CD4-positive, alpha-beta T cell (primary cell): ENCODE measurements at regions not wholly inside any gene's neighbourhood (a gene's known extent, or its start where the extent isn't known, plus 50 kb on each side); places are given as distances from the start of the nearest gene placed in this dataset.

ENCODE experiments used
- ATAC-seq: fragments of 200-7000 bp; cut with Tn5 transposase; one replicate; pipeline ENCODE4 v1.10.0; 2022; ENCODE audit warnings: mild to moderate bottlenecking; ENCODE audit not compliant: poor library complexity
- CTCF ChIA-PET: fragments of 350-600 bp; sonication (Branson Sonifier 250); formaldehyde crosslinking; loops from one replicate; lab custom pipeline; 2021; ENCODE audit warnings: antibody characterized with exemption, inconsistent platforms; lab: Charles Lee
- POLR2A ChIA-PET: fragments of 350-600 bp; sonication (Branson Sonifier 250); formaldehyde crosslinking; loops from one replicate; lab custom pipeline; 2021; ENCODE audit warnings: antibody characterized with exemption, inconsistent platforms; lab: Charles Lee
- DNase-seq, 14 experiments: peaks; one replicate each; pipeline ENCODE4 v3.0.0-alpha.2; 2013 to 2020; ENCODE audit warnings: mixed read lengths in 2 of 14
- H3K27ac ChIP-seq, 2 donors: one replicate each; pipeline versions ENCODE4 v1.5.1 to v1.7.0; 2013; ENCODE audit warnings: low read length in 2 of 2, low read depth in 1 of 2, mild to moderate bottlenecking in 1 of 2
- H3K27me3 ChIP-seq, 2 experiments: 1 replicate in 1 of 2; 2 replicates in 1 of 2; pipeline versions ENCODE4 v1.6.1 to v1.7.0; 2013; ENCODE audit warnings: low read length in 2 of 2, control low read depth in 1 of 2, mild to moderate bottlenecking in 1 of 2, moderate library complexity in 1 of 2; ENCODE audit not compliant: insufficient read depth in 2 of 2, control insufficient read depth in 1 of 2
- H3K36me3 ChIP-seq: one replicate; pipeline ENCODE4 v1.6.1; 2013; ENCODE audit warnings: low read length, control low read depth; ENCODE audit not compliant: insufficient read depth
- H3K4me1 ChIP-seq: one replicate; pipeline ENCODE4 v1.6.1; 2013; ENCODE audit warnings: low read length, control low read depth; ENCODE audit not compliant: insufficient read depth
- H3K4me3 ChIP-seq: one replicate; pipeline ENCODE4 v1.5.1; 2013; ENCODE audit warnings: mild to moderate bottlenecking, low read length, moderate library complexity
- H3K9me3 ChIP-seq, 2 experiments: 1 replicate in 1 of 2; 2 replicates in 1 of 2; pipeline versions ENCODE4 v1.6.1 to v1.7.0; 2013; ENCODE audit warnings: low read length in 2 of 2, mild to moderate bottlenecking in 2 of 2, control low read depth in 1 of 2, moderate library complexity in 1 of 2; ENCODE audit not compliant: control insufficient read depth in 1 of 2, insufficient read depth in 1 of 2
- H3K27ac Mint-ChIP-seq: one replicate; pipeline ENCODE4 v1.8.0; 2020; ENCODE audit warnings: mixed read lengths
- H3K27me3 Mint-ChIP-seq: one replicate; pipeline ENCODE4 v1.8.0; 2021; ENCODE audit warnings: mixed read lengths
- H3K36me3 Mint-ChIP-seq: one replicate; pipeline ENCODE4 v1.8.0; 2021; ENCODE audit warnings: low read depth, mixed read lengths
- H3K4me1 Mint-ChIP-seq: one replicate; pipeline ENCODE4 v1.8.0; 2021; ENCODE audit warnings: low read depth, mixed read lengths
- H3K4me3 Mint-ChIP-seq: one replicate; pipeline ENCODE4 v1.8.0; 2020; ENCODE audit warnings: mild to moderate bottlenecking, mixed read lengths
- H3K9me3 Mint-ChIP-seq: one replicate; pipeline ENCODE4 v1.8.0; 2020; ENCODE audit warnings: mixed read lengths
- intact Hi-C, 2 experiments: fragments of 100-400 bp; cut with DNase I in 1 of 2; cut with micrococcal nuclease in 1 of 2; formaldehyde crosslinking; loops; one replicate each; pipeline versions ENCODE4 v1.15.1 to v1.9.0; 2023 to 2025; cut with DNase I, micrococcal nuclease
- TF ChIP-seq, protein P1 (sequence below): fragments of 200-600 bp; IDR thresholded peaks from one replicate; pipeline ENCODE4 v1.8.0; 2022; ENCODE audit warnings: antibody characterized with exemption, mild to moderate bottlenecking

GRCh38 chr6:62465206-62465605, 179.2 kb upstream of the KHDRBS2 start:
- no peaks in the 10 kb centered on the region for H3K4me1 ChIP-seq
- DNase-seq (no peak), ATAC-seq (no peak)
- H3K4me3 Mint-ChIP-seq, result no peak overlapping the region
- intact Hi-C loops, result no loop called here
- no peak overlapping the region for H3K4me3 ChIP-seq
- H3K9me3 Mint-ChIP-seq, result peaks cover 7% of the 10 kb centered on the region
- POLR2A ChIA-PET, result no interaction called here
- no peaks in the 10 kb centered on the region for H3K27me3 ChIP-seq
- no peaks in the 10 kb centered on the region for H3K4me1 Mint-ChIP-seq
- H3K27me3 Mint-ChIP-seq, result no peaks in the 10 kb centered on the region
- TF ChIP-seq, protein P1, sequence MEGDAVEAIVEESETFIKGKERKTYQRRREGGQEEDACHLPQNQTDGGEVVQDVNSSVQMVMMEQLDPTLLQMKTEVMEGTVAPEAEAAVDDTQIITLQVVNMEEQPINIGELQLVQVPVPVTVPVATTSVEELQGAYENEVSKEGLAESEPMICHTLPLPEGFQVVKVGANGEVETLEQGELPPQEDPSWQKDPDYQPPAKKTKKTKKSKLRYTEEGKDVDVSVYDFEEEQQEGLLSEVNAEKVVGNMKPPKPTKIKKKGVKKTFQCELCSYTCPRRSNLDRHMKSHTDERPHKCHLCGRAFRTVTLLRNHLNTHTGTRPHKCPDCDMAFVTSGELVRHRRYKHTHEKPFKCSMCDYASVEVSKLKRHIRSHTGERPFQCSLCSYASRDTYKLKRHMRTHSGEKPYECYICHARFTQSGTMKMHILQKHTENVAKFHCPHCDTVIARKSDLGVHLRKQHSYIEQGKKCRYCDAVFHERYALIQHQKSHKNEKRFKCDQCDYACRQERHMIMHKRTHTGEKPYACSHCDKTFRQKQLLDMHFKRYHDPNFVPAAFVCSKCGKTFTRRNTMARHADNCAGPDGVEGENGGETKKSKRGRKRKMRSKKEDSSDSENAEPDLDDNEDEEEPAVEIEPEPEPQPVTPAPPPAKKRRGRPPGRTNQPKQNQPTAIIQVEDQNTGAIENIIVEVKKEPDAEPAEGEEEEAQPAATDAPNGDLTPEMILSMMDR, result no peak
- CTCF ChIA-PET, result no interaction called here
- H3K9me3 ChIP-seq, result no peaks in the 10 kb centered on the region
- H3K36me3 Mint-ChIP-seq, result no peaks in the 10 kb centered on the region
- H3K27ac Mint-ChIP-seq, result no peak overlapping the region
- H3K27ac ChIP-seq, result no peak overlapping the region
- no peaks in the 10 kb centered on the region for H3K36me3 ChIP-seq

- no peaks in the 10 kb centered on the region for H3K4me1 Mint-ChIP-seq
- H3K36me3 Mint-ChIP-seq, result no peaks in the 10 kb centered on the region
- Histone ChIP-seq H3K9me3 (no peaks in the 10 kb centered on the region), H3K27me3 (no peaks in the 10 kb centered on the region), H3K27ac (no peak overlapping the region), H3K4me3 (no peak overlapping the region), H3K4me1 (no peaks in the 10 kb centered on the region), H3K36me3 (no peaks in the 10 kb centered on the region)
- H3K27me3 Mint-ChIP-seq, result no peaks in the 10 kb centered on the region
- TF ChIP-seq, protein P1, result no peak
- DNase-seq (no peak), ATAC-seq (no peak)
- intact Hi-C loops, result no loop called here
- ChIA-PET POLR2A (no interaction called here), CTCF (no interaction called here)
- H3K4me3 Mint-ChIP-seq, result no peak overlapping the region
- H3K9me3 Mint-ChIP-seq, result peaks cover 13% of the 10 kb centered on the region
- no peak overlapping the region for H3K27ac Mint-ChIP-seq
These were observed 166.6 kb upstream of the KHDRBS2 start for GRCh38 chr6:62452586-62452985.

- Histone ChIP-seq H3K4me1 (no peaks in the 10 kb centered on the region), H3K27me3 (no peaks in the 10 kb centered on the region), H3K9me3 (peaks cover 0 to 6% of the 10 kb centered on the region in 2 experiments), H3K4me3 (no peak overlapping the region), H3K36me3 (no peaks in the 10 kb centered on the region), H3K27ac (no peak overlapping the region)
- Mint-ChIP-seq H3K4me3 (no peak overlapping the region), H3K9me3 (peaks cover 3% of the 10 kb centered on the region), H3K36me3 (no peaks in the 10 kb centered on the region), H3K4me1 (no peaks in the 10 kb centered on the region), H3K27ac (no peak overlapping the region), H3K27me3 (no peaks in the 10 kb centered on the region)
- TF ChIP-seq, protein P1, result no peak
- CTCF ChIA-PET, result no interaction called here
- intact Hi-C loops, result no loop called here
- no peak for DNase-seq
- POLR2A ChIA-PET, result no interaction called here
- ATAC-seq, result no peak
These were observed 160.8 kb upstream of the KHDRBS2 start for GRCh38 chr6:62446647-62447316.
